ENCODE measurements at regions not wholly inside any gene's neighbourhood (a gene's known extent, or its start where the extent isn't known, plus 50 kb on each side); places are given as distances from the start of the nearest gene placed in this dataset.

GRCh38 chr20:47960769-47961541 lies 175.7 kb upstream of the SULF2 start:
- TF ChIP-seq CTCF (conservative IDR thresholded peaks at IDR 0.05; ENCODE audit: low read length) (no peak), EZH2phosphoT487 (IDR thresholded peaks at IDR 0.05; ENCODE audit: borderline replicate concordance) (no peak)
